Left forelimb (tissue), 1 donor: ENCODE measurements at regions not wholly inside any gene's neighbourhood (a gene's known extent, or its start where the extent isn't known, plus 50 kb on each side); places are given as distances from the start of the nearest gene placed in this dataset.

Source experiments
- DNase-seq: peaks from one replicate; pipeline ENCODE4 v3.0.0-alpha.2; 2018; ENCODE audit warnings: low spot score

DNA sequence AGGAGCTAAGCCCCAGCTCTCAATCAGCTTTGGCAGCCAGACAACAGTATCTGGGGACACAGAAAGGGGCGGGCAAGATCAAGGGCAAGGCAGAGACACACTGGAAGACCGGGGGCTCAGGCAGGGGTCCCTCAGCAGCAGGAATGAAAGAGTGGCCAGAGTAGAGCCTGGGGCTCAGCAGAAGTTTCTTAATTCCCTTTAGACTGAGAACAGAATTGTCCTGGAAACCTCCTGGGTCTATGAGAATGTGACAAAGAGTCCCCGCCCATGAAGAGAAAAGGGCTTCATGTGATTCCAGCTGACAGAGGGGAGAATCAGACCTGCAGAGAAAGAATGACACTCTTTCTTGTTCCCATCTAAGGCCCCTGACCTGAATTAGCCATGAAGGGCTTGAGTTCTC lies 95.2 kb upstream of the CTNNB1 start:
- DNase-seq = no peak

DNA sequence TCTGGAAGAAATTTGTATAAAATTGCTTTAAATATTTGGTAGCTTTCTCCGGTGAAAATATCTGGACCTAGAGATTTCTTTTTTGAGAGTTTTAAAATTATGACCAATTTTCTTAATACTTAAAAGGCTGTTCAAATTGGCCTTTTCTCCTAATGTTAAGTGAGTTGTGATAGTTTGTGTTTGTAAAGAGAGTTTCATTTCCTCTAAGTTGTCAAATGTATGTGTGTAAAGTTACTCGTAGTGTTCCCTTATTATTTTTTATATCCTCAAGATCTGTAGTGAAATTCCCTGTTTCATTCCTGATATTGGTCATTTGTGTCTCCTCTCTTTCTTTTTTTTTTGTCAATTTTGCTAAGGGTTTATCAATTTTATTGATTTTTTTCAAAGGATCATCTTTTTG lies 92.6 kb upstream of the CTNNB1 start:
- DNase-seq = no peak

DNA sequence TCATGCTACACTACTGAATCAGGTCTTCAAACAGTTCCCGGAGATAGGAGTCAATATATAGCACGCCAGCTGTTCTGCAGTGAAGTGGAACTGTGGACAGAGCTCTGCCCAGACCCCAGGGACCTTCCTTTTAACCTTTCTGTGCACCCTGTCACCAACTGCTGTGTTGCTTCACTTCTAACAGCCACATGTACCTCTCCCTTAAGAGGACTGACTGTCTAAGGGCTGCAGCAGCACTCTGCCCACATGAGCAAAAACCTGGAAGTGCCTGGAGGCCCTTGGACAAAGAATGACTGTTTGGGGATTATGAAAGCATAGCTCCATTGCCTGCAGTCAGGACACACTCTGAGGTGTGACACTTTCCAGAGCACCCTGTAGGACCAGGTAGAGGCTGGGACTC lies 88.3 kb upstream of the CTNNB1 start:
- no peak for DNase-seq

DNA sequence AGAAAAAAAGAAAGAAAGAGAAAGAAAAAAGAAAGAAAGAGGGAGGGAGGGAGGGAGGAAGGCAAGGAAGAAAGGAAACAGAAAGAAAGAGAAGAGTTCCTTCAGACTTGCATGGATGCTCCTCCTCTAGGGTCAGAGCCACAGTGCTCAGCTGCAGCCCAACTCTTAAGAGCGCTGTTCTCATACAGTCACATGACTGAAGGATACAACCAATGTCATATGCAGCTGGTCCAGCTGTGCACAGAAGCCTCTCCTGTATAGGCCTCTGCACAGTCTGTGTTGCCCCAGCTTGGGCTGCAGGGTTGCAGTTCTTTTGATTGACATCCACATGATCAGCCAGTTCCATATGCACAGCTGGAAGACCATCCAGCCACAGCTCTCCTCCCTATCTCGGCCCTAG lies 86.8 kb upstream of the CTNNB1 start:
- DNase-seq = no peak

DNA sequence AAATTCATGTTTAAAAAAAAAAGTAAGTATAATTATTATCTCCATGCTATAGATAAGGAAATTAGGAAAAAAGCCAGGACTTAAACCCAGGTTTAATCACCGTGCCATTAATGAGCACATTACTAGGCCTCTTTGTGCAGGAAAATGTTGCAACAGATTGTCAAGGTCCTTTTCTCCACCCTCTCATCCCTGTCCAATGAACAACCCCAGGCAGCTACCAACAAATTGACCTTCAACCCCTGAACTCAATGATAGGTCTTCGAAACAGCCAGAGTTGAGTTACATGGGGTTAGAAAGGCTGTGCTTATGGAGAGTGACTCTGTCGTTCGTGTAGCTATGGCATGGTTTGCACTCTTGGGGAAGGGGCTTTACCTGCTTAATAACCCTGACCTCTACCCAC lies 84.2 kb upstream of the CTNNB1 start:
- DNase-seq = no peak

DNA sequence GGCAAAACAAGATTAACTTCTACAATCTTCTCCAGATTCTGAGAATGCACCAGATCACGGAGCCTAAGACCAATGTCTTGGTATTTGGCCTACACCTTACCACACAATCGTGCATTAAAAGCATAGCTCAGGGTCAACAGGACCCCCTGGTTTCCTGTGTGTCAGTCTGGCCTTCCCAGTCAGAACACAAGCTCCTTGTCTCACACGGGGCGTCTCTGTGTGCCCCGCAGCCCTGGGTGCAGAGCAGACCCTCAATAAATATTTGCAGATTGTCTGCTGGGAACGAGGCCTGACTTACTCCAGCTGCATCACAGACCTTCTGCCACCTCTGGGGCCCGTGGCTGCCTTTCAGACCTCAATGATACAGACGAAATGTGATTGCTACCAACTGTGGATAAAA lies 82.5 kb upstream of the CTNNB1 start:
- DNase-seq = no peak

DNA sequence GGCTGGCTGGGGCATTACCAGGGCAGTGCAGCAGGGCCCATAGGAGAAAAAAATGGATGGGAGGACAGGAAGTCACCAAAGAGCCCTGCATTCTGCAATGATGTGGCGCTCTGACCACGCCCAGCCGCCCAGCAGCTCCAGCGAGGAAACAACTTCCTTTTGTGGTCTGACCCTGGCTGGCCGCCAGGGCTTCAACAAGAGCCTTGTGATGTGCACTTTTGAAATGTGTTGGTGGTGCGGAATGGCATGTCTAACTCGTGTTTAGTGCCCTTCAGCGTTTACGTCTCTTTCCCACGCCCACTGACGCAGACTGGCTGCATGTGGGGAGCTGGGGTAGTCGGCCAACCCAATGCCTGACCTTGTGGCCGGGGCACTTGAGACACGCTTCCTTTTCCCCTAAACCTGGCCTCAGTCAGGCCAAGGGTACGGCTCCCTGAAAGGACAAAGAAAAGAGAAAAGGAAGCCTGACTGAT lies 81.9 kb upstream of the CTNNB1 start:
- peak; percentile 78 for DNase-seq

DNA sequence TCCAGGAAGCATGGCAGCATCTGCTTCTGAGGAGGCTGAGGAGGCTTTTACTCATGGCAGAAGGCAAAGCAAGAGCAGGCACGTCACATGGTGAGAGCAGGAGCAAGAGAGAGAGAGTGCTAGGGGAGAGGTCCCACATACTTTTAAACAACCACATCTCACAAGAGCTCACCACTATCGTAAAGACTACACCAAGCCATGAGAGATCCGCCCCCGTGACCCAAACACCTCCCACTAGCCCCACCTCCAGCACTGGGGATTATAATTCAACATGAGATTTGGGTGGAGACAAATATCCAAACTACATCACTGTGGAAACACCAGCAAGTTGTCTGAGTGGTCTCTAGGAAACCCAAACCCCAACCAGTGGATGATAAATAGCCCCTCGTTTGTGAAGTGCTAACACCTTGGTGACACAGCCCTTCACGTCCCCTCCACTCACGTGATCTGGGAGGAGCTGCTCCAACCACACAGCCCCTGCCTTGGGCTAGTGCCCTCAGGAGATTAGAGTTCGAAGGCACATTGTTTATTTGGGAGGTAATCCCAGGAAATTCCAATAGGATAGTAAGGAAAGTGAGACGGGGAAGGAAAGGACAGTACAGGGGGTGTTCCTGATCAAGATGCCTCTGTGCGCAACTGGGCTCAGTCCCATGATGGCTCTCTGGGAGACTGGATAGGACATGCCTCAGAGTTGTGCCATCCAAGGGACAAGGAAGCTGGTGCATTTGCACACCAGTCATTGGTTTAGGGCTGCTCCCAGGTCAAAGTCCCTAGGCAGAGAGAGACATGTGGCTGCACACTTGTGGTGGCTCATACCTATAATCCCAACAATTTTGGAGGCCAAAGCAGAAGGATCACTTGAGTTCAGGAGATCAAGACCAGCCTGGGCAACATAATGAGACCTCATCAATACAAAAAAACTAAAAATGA lies 80.6 kb upstream of the CTNNB1 start:
- DNase-seq = no peak

DNA sequence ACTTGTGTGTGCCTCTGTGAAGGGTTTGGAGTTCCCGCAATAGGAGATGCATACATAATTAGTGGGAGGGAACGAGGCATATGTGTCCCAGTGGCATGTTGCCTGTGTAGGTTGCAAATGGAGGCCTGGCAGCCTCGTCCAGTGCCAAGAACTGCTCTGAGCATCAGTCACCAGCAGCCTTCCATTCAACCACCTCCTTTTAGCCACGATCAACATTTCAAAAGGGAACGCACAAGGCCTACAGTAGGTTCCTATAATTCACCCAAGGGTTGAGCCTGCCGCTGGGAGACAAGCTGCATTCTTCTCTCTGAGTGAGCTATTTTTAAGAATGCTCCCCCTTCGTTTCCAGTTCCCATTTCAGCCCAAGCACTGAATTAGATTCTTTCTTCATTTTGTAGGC lies 78.8 kb upstream of the CTNNB1 start:
- no peak for DNase-seq

DNA sequence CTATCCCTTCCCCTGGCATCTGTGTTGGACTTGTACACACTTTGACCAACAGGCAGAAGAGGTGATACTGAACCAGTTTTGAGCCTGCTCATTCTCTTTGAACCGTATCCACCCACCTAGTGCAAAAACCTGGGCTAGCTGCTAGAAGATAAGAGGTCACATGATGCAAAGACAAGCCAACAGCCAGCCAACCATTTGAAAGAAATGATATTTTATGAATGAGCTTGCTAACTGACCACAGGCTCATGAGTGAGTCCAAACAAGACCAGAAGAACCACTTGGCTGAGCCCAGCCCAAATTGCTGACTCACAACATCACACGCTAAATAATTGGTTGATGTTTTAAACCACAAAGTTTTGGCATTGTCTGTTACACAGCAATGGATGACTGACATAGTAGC lies 74.0 kb upstream of the CTNNB1 start:
- DNase-seq = no peak

DNA sequence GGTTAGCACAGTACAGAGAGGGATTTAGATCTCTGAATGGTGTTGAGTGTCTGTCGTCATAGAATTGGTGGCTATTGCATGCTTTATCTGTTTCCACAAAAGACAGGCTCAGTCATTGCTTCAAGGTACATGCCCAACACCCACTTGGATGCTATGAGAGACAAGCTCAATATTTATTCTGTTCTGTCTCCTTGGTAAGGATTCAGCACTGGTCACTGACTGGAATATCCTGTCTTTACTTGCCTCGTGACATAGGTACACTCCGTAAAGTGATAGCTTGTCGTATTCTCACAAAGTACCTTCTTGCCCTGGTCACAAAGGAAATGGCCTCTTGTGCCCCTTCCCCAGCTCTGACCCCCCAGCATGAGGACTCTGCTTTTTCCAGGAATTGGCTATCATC lies 72.8 kb upstream of the CTNNB1 start:
- no peak for DNase-seq

DNA sequence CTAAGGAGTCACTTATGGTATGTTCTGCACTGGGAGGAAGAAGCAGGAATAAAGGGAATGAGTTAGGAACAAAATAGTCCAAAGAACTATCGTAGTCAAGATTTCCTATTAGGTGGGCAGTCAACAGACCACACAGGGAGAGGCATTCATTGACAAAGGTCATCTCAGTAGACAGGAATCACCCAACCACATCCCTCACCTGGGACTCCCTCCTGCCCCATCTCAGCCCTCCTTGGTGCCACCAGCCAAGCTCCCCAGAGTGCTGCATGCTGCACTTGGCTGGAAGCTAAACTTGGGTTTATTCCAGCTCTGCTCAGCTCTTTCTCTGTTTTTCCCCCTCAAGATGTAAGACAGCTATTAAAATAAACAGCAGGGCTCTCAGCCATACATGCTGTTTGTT lies 72.3 kb upstream of the CTNNB1 start:
- DNase-seq = no peak

DNA sequence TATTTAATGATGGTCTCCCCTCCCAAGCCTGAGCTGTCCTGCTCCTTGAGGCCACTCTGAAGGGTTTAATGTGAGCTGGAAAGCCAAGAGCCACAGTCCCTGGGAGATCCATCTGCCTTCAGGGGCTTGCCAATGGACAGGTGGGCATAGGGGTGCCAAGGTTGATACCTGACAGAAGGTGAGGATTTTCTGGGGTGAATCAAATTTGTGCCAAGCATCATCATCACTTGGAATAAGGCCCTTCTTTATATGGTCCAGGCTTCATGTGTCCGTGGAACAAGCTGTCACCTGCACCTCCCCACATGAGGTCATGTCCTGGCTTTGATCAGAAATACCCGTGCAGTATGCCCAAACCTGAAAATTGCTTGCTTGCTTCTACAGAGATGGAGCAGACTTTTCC lies 71.9 kb upstream of the CTNNB1 start:
- DNase-seq = no peak

DNA sequence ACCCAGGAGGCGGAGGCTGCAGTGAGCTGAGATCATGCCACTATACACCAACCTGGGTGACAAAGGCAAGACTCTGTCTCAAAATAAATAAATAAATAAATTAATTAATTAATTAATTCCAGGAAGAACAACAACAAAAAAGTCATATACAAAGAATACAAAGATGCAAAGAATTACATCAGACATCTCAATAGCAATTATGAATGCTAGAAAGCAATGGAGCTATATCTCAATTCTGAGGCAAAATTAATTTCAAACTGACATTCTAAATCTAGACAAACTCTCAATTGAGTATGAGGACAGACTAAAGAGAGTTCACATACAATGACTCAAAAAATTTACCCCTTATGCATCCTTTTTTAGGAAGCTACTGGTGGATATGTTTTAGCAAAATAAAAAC lies 69.6 kb upstream of the CTNNB1 start:
- no peak for DNase-seq

DNA sequence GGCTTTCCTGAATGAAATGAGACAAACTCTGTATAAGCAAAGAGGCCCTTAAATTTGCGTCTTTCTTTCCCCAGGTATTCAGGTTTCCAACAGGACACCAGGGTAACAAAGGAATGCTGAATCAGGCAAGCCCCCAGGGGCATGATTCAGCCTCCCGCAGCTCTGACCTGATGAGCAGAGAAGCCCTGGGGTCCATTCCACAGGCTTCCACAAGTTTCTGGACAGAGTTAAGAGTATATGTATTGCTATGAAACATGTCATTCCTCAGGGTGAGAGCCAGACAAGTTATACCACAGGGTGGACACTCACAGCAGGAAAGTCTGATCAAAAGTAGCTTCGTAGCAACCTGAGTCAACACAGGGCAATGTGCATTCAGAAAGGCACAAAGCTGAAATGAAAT lies 68.1 kb upstream of the CTNNB1 start:
- DNase-seq = no peak

DNA sequence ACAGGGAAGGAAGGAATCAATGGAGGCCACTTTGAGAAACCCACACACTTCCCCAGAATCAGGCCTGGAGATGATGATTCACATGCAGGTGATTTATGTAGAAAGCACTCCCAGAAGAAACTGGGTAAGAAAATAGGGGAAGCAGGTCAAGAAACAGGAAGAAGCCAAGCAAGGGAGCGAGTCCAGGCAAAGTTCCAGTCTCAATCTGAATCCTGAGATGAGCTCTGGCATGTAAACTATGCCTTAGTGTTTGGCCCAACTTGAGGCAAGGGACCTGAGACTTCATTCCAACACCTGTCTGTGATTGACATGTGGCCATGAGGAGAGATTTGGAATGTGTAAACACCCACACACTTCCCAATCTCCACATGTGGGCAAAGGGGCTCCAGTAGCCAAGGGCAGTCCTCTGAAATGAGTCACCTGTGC lies 61.6 kb upstream of the CTNNB1 start:
- DNase-seq = no peak

DNA sequence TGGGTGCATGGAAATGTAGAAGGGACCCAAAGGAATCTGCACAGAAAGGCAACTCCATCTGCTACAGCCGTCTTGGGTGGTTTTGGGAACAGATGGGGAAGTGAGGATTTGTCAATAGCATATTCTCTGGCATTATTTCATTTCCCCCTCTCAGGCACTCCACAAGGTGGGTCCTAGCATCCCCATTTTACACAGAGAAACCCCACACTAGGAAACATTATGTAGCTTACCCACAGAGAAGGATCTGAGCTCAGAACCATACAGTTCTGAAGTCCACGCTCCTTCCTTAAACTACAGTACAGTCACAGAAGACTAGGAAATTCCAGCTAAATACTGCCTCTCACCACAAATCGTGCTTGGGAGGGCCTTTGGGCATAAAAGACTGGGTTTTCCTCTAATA lies 61.2 kb upstream of the CTNNB1 start:
- no peak for DNase-seq

DNA sequence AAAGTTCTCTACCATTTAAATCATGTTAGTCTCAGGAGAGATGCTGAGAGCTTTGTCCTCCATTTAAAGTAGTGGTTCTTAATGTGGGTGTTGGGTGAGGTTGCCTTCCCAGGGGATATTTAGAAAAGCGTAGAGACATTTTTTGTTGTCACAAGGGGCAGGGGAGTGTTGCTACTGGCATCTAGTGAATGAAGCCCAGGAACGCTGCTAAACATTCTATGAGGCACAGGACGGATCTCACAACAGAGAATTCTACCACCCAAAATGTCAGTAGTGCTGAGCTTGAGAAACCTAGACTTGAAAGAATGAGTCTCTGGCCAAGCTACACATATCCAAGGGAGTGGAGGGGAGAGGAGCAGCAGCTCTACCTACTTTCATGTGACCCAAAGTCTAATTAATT lies 60.7 kb upstream of the CTNNB1 start:
- no peak for DNase-seq

DNA sequence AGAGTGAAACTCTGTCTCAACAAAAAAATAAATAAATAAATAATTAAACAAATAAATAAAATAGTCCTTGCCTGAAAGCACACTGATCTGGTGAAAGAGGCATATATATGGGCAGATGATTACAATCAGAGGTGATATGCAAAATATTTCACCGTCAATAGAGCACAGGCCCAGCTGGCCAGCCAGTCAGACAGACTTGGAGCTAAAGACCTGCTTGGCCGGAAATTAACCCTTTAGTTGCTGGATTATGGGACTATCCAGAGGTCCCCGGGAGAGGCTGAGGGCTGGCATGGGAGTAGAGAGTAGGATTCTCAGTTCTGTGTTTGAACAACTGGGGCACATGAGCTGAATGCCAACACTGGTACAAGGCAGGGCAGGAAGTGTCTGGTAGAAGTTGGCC lies 59.1 kb upstream of the CTNNB1 start:
- no peak for DNase-seq

DNA sequence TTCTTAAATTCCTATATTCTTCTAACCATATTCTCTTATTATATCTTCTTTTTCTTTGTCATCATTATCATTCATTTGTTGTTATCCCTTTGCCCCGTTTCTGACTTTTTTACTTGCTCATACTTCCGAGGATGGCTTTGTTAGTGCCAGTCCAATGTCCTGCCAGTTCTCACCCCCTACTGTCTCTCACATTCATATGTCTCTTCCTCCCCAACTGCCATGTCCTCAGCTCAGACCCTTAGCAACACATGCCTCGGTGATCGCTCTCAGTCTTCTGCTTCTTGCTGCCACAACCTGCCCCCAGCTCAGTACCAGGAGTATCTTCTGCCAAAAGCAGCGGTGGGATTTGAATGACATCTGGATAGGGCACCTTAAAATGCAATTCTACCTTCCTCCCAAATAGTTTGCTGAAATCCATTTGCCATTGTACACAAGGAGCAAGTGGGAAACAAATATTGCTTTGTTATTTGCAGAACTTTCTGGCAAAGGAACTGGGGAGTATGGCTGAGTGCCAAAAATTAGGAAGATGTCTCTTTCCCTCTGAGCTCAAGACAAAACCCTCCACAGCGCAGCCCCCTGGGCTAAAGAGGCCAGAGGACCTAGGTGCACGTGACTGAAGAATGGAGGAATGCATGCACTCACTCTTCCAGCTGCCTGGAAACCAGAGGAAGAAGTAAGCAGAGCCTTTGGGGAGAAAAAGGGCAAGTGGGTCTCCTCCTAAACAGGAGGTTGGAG lies 57.7 kb upstream of the CTNNB1 start:
- DNase-seq = no peak

DNA sequence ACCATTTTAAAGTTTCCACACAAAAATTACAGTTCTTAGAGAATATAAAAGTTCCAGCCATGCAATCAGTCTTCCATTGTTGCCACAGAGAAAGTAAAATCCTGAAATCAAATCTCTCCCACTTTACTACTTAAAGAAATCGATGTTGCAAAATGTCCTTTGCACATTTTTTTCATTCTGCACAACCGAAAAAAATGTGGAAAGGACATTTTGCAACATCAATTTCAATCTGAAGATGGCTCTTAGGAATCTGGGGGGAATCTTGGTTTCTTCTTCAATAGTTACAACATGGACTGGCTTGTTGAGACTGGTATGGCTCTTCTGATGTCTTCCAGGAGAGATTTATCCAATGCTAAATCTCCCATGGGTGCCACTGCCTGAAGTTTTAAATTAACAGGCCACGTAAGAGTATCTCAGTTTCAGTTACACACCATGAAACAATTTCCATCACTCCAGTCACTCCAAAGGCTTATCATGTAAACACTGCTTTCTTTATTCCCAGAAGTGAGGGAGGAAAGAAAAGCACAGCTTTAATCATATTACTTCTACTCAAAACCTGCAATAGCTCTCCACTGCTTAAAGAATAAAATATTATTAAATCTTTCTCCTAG lies 55.8 kb upstream of the CTNNB1 start:
- no peak for DNase-seq

DNA sequence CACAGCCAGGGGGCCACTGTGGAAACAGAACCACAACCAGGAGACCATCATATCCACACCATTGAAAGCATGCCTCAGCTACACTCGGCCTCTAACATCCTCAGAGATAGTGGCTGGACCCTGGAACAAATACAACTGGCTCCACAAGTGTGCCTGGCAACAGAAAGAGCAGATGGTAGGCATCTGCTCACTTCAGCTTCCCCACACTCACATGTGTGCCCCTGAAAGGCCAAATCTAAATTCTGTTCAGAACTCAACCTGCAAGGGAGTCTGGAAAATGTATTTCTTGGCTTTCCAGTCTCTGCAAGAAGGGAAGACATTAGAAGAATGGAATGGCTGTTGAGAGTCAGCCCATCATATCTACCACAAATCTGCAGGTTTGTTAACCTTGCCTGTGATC lies 54.7 kb upstream of the CTNNB1 start:
- DNase-seq = no peak

DNA sequence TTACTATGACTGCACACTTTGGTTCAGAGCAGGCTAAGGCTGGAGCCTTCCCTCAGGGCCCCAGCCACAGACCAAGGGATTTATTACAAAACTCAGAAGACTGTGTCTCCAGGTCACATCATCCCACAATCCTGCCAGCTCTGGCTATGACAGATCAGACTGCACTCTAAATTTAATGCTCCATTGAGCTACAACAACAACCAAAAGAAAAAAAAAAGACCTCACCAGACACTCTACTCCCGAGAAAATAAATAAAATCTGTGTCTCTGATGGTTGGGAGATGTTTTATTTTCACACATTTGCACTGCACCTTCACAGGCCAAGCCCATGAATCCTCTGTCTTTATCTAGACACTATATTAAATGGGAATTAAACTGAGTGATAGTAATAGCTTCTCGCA lies 50.8 kb upstream of the CTNNB1 start:
- no peak for DNase-seq
